GM21381 (cell line): ENCODE measurements at regions not wholly inside any gene's neighbourhood (a gene's known extent, or its start where the extent isn't known, plus 50 kb on each side); places are given as distances from the start of the nearest gene placed in this dataset.
"Not testable (repeated sequence)": the region's sequence is repeated elsewhere in the genome, so short reads cannot be mapped to it uniquely, and the experiment has no call there.

Experiments
- ATAC-seq: cut with Tn5 transposase; IDR thresholded peaks from one replicate; pipeline ENCODE4 v1.9.1; 2021; ENCODE audit warnings: mild to moderate bottlenecking, moderate library complexity; ENCODE audit not compliant: unreplicated experiment

DNA sequence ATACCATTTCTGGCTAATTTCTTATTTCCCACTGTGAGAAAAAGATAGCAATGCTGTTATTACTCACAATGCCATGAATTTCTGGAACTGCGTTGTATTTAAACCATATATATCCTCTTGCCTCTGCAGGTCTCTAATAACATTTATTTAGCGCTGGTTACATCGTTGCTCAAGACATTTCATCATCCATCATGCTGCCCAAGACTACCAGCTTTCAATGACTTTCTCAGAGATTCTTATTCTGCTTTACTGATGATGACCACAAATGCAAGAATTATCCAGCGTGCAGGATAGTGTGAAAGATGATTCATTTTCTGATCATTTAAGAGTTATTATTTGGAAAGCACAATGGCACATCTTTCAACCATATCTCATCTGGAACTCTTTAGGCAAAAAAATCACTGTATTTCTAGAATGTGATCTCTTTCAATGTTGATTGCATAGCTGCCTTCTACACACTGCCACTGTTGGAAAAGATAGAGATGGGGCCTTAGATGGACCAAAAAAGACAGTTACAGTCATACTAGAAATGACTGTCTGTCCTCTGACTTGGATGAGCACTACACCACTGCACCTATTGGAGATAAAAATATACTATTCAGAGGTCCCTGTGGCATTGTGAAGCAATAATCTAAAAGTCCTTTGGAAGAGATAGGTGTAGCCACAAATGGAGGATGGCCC lies 716.1 kb downstream of the NSUN3 start:
- ATAC-seq: no peak

DNA sequence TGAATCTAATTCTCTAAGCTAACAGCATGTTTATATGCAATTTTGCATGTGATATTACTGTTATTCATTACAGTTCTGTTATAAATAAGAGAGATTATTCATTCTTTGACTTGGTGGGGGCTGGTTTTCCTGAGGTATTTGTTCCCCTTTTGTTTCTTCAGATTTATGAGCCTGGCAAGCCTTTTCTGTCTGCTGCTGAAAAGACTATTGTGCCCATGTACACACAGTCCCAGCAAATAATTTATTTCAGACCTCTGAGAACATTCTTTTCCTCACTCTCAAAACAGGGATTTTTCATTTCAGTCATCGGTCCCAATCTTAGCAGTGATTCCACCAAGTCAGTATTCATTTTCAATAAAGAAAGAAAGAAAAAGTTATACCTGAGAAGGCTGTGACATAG lies 716.8 kb downstream of the NSUN3 start:
- ATAC-seq: no peak

DNA sequence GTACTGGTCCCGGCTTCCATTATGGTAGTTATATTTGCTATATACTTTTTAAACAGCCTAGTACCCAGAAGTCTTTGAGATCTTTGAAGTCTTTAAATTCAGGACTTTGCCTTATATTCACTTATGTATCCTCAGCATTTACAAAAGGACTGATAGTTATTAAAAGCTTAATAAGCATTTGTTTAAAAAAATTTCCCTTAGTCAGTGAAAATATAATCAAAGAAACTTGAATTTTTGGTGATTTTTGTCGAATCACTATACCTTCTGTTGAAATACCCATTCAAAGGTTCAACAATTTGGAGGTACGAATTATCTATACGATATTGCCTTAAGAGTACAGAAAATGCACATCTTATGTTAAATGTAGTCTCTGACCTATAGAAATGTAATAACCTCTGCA lies 721.4 kb downstream of the NSUN3 start:
- no peak for ATAC-seq

DNA sequence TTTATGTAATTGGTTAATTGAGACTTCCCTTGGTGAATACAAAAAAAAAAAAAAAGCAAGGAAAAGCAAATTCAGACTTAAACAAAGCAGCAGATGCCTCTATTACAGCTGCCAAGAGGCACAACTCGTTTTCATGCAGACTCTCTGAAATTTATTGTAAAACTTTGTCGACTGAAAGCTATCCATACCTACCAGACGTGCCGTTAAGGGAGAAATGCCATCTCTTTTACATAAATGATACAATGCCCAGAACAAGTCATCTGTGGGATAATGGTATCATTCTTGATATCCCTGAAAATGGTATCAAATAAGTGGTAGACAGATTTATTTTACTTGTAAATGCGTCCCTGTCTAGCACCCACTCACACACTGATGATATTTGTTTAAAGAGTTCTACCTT lies 724.2 kb downstream of the NSUN3 start:
- no peak for ATAC-seq

DNA sequence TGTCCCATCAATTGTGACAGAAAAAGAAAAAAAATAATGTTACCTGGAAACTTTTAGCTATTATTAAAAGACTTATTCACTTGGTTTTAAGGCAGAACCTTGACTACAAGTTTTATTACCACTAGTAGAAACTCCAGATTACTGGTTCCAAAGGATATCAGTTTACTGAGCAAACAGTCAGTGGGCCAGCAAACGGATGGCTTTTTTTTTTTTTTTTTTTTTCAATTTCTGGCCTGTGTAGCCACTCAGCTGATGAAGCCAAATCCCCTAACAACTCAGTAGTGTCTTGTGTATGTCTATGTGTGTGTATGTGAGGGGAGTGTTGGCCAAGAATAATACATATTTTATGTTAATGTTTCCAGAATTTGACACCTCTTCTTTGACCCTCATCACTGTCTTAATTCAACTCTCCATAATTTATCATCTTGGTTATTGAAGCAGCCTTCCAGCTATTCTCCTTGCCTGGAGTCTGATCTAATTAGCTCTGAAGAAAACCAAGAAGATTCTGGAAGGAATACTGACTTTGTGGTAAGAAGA lies 724.9 kb downstream of the NSUN3 start:
- no peak for ATAC-seq

DNA sequence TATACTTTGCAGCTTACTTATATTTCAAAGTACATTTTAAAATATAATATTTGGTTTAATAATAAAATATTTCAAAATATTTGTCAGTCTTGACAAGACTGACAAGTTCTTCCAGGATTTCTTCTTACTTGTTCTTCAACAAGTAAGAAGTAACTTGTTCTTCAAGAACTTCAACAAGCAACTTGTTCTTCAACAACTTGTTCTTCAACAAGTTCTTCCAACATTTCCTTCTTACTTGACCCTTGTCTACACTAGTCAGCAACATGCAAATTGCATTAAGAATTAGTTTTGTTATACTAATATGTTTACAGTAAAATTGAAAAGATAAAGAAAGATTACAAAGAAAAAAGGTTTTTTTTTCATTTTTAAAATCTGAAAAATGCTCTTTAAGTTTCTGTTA lies 731.7 kb downstream of the NSUN3 start:
- no peak for ATAC-seq

DNA sequence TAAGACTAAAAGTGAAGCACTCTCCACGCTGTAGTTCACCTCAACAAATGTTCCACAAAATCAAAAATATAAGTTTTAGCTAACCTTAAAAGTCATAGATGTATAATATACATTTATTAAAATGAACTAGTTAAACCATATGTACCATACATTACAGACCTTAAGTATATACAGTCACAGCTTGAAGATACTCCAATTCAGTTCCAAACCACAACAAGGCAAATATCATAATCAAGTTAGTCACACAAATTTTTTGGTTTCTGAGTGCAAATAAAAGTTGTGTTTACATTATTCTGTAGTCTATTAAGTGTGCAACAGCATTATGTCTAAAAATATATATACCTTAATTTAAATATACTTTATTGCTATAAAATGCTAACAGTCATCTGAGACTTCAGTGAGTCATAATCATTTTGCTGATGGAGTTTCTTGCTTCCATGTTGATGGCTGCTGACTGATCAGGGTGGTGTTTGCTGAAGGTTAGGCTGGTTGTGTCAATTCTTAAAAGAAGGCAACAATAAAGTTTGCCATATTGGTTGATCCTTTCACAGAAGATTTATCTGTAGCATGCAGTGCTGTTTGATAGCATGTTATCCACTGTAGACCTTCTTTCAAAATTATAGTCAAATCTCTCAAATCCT lies 736.7 kb downstream of the NSUN3 start:
- ATAC-seq: no peak

- no peak for ATAC-seq
Measured at GRCh38 chr3:94811836-94812235, 749.0 kb downstream of the NSUN3 start.

DNA sequence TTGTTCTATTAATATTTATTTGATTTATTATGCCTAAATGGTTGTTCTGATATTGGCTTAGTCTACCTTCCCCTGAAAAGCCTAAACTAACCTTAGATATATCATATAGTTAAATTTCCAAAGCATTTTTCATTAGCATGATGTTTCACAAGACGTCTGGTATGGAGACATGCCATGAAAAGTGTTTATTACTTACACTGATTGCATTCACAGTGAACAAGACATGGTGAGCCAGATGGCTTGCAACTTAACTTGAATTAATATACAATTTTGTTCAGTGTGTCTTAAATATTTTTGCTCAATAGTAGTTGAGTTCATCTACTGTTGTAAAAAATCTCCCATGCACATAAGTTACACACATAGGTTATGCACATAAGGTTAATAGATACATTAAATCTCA lies 758.4 kb downstream of the NSUN3 start:
- ATAC-seq: no peak

DNA sequence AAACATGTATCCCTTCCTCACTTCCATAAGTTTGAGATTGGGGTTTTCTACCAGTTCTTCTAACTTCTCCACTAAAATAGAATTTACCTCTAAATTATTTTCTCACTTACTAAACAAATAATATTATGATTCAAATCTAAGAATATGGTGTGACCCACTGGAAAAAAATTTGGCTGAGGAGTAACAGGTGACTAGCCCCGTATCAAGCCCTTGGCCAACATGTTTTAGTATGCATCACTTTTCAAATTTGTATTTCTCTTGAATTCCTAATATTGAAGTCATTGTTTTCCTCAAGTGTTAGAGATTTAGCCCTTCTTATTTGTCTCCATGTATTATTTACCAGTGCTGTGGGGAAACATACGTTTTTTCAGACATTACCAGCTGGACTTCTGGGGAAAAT lies 759.4 kb downstream of the NSUN3 start:
- ATAC-seq: no peak

GRCh38 chr3:94846251-94846650 lies 783.4 kb downstream of the NSUN3 start:
- not testable (repeated sequence) for ATAC-seq

DNA sequence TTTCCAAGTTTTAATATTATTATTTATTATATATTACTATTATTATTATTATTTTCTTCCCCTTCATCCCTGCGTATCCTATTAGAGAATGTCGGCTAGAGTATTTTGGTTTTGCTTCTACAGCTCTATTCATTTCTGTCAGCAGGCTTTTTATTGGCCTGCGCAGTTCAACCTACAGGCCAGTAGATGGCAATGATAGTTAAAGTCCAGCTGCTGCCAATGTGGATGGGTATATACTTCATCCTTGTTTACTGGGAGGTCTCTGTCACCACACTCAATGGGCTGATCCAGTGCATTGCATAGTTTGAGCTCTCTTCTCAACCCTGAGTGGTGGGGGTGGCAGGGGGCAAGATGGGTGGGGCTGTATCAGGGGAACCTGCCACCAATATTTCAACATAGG lies 799.8 kb downstream of the NSUN3 start:
- no peak for ATAC-seq

GRCh38 chr3:94869059-94869547 lies 806.2 kb downstream of the NSUN3 start:
- ATAC-seq: no peak

DNA sequence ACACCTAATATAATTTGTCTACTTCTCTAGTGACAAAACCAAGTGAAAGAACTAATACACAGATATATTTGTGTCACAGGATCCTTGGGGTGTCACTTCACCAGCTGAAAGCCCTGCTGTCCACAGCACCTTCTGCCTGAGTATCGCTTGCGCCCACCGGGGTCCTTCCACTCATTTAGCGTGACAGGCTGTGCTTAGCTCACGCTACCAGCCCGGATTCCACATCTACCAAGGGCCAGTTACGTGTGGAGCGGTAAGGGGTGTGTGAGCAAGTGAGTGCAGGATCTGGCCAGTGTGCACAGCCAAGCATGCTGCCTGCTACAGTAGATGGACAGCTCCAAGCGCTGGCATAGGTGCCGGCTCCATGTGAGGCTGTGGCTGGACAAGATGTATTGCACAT lies 810.9 kb downstream of the NSUN3 start:
- no peak for ATAC-seq

GRCh38 chr3:94875149-94875548 lies 812.3 kb downstream of the NSUN3 start:
- no peak for ATAC-seq

DNA sequence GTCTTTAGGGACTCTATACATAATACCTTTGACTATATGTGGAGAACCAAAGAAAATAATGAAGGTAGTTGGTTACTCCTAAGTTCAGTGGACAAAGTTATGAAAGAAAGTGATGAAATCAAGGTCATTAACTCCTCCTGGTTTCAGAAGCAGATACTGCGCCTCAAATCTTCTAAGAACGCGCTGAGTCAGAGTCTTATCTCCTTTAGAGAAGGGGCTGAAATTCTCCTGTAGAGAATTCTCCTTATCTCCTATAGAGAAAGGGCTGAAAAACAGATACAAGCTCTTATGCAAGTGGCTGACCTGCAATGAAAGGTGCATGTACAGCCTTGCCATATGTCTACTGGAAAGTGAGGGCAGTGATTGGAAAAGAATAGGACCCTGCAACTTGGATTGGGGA lies 824.2 kb downstream of the NSUN3 start:
- no peak for ATAC-seq

DNA sequence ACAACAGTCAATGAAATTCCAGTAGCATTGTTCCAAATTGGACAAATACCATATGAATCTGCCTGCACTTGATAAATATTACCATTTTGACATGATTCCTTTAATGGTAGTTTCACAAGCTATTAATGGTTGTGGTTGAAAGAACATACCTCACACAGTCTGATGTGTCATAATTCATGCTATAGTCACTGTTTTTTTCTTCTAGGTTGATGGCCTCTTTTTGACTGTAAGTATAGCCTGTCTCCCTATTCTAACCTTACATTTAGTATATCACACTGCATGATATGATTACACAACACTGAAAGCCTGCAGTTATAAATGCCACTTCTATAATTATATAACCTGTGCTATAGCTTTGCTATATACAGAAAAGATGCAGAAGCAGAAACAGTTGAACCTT lies 834.1 kb downstream of the NSUN3 start:
- ATAC-seq: no peak

GRCh38 chr3:94904156-94904674 lies 841.4 kb downstream of the NSUN3 start:
- no peak for ATAC-seq

DNA sequence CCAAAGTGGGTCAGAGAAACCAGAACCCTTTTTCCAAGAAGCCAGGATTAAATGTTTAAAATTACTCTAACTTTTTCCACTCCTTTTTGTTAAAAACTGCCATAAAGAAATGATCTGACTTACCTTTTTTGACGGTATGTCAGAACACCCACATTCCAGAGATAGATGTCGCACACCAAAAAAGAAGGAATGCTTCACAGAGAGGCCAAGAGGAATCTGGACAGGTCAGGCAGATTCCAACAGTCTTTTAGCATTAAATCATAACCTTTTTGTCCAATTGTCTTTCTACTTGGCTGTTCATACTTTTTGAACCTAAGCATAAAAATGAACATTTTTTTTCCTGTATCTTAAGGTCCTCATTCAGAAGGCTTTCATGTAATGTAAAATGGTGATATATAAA lies 846.9 kb downstream of the NSUN3 start:
- no peak for ATAC-seq

GRCh38 chr3:94912656-94913055 lies 849.8 kb downstream of the NSUN3 start:
- no peak for ATAC-seq

DNA sequence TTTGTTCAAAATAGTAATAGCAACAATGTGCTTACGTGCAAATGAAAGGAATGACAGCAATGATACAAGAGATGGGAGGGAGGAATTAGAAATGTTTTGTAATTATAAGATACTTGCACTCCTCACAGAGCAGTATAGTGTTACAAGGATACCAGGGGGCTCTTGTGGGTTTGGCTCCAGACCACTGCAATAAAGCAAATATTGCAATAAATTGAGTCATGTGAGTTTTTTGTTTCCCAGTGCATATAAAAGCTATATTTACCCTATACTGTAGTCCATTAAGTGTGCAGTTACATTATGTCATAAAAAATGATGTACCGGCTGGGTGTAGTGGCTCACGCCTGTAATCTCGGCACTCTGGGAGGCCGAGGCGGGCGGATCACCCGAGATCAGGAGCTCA lies 864.3 kb downstream of the NSUN3 start:
- ATAC-seq: no peak

GRCh38 chr3:94928921-94929320 lies 866.1 kb downstream of the NSUN3 start:
- no peak for ATAC-seq
